Keratinocyte (primary cell): ENCODE measurements at regions not wholly inside any gene's neighbourhood (a gene's known extent, or its start where the extent isn't known, plus 50 kb on each side); places are given as distances from the start of the nearest gene placed in this dataset.

ENCODE experiments used
- DNase-seq: peaks from one replicate; pipeline ENCODE4 v3.0.0-alpha.2; 2011; ENCODE audit warnings: low read depth, missing footprints, low spot score
- FAIRE-seq: peaks from 2 replicates; lab custom pipeline; 2011; peaks lifted over from hg19 to GRCh38; lab: Jason Lieb, UNC
- H2AFZ ChIP-seq: 2 replicates; pipeline ENCODE4 v1.6.0; 2012; ENCODE audit warnings: low read length, control low read depth, inconsistent platforms; ENCODE audit not compliant: control insufficient read depth
- H3K27ac ChIP-seq: 2 replicates; pipeline ENCODE4 v1.5.1; 2011; ENCODE audit warnings: low read length; ENCODE audit not compliant: control insufficient read depth, insufficient read depth
- H3K27me3 ChIP-seq: 3 replicates; pipeline ENCODE4 v1.6.0; 2011; ENCODE audit warnings: low read length; ENCODE audit not compliant: control insufficient read depth, insufficient read depth; ENCODE audit errors: extremely low read depth
- H3K36me3 ChIP-seq, 2 experiments: 2 replicates in 1 of 2; 3 replicates in 1 of 2; pipeline ENCODE4 v1.5.1; 2011; ENCODE audit warnings: low read length in 2 of 2, mild to moderate bottlenecking in 1 of 2; ENCODE audit not compliant: control insufficient read depth in 2 of 2, insufficient read depth in 2 of 2; ENCODE audit errors: extremely low read depth in 1 of 2
- H3K4me1 ChIP-seq: 3 replicates; pipeline ENCODE4 v1.5.1; 2011; ENCODE audit warnings: low read length; ENCODE audit not compliant: control insufficient read depth, insufficient read depth; ENCODE audit errors: extremely low read depth
- H3K4me2 ChIP-seq: 3 replicates; pipeline ENCODE4 v1.6.0; 2011; ENCODE audit warnings: low read depth, low read length; ENCODE audit not compliant: control insufficient read depth, insufficient read depth; ENCODE audit errors: extremely low read depth
- H3K4me3 ChIP-seq, 3 experiments: fragments of 200-600 bp in 1 of 3; sonication (generic) in 1 of 3; 2 replicates in 2 of 3; 3 replicates in 1 of 3; pipeline ENCODE4 v1.5.1; 2011 to 2016; ENCODE audit warnings: low read length in 3 of 3, mild to moderate bottlenecking in 3 of 3, control low read depth in 2 of 3, inconsistent platforms in 1 of 3, low read depth in 1 of 3, mixed read lengths in 1 of 3, mixed run types in 1 of 3, moderate library complexity in 1 of 3; ENCODE audit not compliant: control insufficient read depth in 2 of 3, insufficient read depth in 2 of 3; ENCODE audit errors: extremely low read depth in 1 of 3
- H3K79me2 ChIP-seq: 2 replicates; pipeline ENCODE4 v1.6.0; 2012; ENCODE audit warnings: low read length; ENCODE audit not compliant: control insufficient read depth, insufficient read depth
- H3K9ac ChIP-seq: 3 replicates; pipeline ENCODE4 v1.6.0; 2011; ENCODE audit warnings: low read length; ENCODE audit not compliant: control insufficient read depth, insufficient read depth; ENCODE audit errors: extremely low read depth
- H3K9me1 ChIP-seq: 3 replicates; pipeline ENCODE4 v1.6.0; 2011; ENCODE audit warnings: low read length; ENCODE audit not compliant: control insufficient read depth, insufficient read depth; ENCODE audit errors: extremely low read depth
- H3K9me3 ChIP-seq: 2 replicates; pipeline ENCODE4 v1.5.1; 2012; ENCODE audit warnings: low read depth, low read length; ENCODE audit not compliant: control insufficient read depth
- H4K20me1 ChIP-seq: 3 replicates; pipeline ENCODE4 v1.6.0; 2011; ENCODE audit warnings: low read length; ENCODE audit not compliant: control insufficient read depth, insufficient read depth; ENCODE audit errors: extremely low read depth
- EZH2 ChIP-seq: IDR thresholded peaks from one replicate; pipeline ENCODE4 v1.6.1; 2012; ENCODE audit warnings: inconsistent platforms, mild to moderate bottlenecking, low read length, moderate library complexity
- dilution Hi-C: fragments of 300-500 bp; cut with MboI; formaldehyde crosslinking; loops from one replicate; pipeline ENCODE4 v1.7.0; 2020; ENCODE audit warnings: low sequenced_read_pairs; ENCODE audit not compliant: extremely low pct_ligation_motif_present
- TF ChIP-seq, protein P1 (sequence below), 3 experiments: IDR thresholded peaks in 1 of 3; conservative IDR thresholded peaks in 1 of 3; optimal IDR thresholded peaks in 1 of 3; 2 replicates in 2 of 3; 3 replicates in 1 of 3; pipeline versions ENCODE3 to v1.5.1; 2011; ENCODE audit warnings: low read length in 3 of 3, mild to moderate bottlenecking in 3 of 3, moderate library complexity in 2 of 3, control low read depth in 1 of 3, inconsistent platforms in 1 of 3; ENCODE audit not compliant: insufficient read depth in 2 of 3; ENCODE audit errors: extremely low read depth in 1 of 3

DNA sequence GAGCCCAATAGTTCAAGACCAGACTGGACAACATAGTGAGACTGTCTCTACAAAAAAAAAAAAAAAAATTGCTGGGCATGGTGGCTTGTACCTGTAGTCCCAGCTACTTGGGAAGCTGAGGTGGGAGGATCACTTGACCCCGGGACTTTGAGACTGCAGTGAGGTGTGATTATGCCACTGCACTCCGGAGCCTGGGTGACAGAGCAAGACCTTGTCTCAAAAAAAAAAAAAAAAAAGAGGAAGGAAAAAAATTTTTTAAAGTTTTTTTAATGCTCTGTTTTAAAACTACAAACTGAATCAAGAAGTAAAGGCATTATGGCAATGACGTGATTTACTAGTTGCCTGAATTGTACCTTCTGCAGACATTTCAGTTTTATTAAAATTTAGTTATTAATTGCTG lies 54.5 kb upstream of the ZDBF2 start:
- no peaks in the 10 kb centered on the region for H3K9me3 ChIP-seq
- no peaks in the 10 kb centered on the region for H3K4me1 ChIP-seq
- H3K9me1 ChIP-seq, result no peaks in the 10 kb centered on the region
- dilution Hi-C loops, result no loop called here
- TF ChIP-seq EZH2, result no peak
- TF ChIP-seq, protein P1, sequence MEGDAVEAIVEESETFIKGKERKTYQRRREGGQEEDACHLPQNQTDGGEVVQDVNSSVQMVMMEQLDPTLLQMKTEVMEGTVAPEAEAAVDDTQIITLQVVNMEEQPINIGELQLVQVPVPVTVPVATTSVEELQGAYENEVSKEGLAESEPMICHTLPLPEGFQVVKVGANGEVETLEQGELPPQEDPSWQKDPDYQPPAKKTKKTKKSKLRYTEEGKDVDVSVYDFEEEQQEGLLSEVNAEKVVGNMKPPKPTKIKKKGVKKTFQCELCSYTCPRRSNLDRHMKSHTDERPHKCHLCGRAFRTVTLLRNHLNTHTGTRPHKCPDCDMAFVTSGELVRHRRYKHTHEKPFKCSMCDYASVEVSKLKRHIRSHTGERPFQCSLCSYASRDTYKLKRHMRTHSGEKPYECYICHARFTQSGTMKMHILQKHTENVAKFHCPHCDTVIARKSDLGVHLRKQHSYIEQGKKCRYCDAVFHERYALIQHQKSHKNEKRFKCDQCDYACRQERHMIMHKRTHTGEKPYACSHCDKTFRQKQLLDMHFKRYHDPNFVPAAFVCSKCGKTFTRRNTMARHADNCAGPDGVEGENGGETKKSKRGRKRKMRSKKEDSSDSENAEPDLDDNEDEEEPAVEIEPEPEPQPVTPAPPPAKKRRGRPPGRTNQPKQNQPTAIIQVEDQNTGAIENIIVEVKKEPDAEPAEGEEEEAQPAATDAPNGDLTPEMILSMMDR (optimal IDR thresholded peaks at IDR 0.05 in 1 of 3, IDR thresholded peaks at IDR 0.05 in 1 of 3, conservative IDR thresholded peaks at IDR 0.05 in 1 of 3; ENCODE audit: extremely low read depth in 1 of 3, insufficient read depth in 2 of 3, low read length in 3 of 3), result no peak
- H3K4me3 ChIP-seq, result no peak overlapping the region
- H3K27me3 ChIP-seq, result no peaks in the 10 kb centered on the region
- no peak overlapping the region for H3K27ac ChIP-seq
- H3K4me2 ChIP-seq, result no peak overlapping the region
- no peaks in the 10 kb centered on the region for H3K79me2 ChIP-seq
- no peak overlapping the region for H3K9ac ChIP-seq
- no peak for FAIRE-seq
- no peaks in the 10 kb centered on the region for H4K20me1 ChIP-seq
- no peak for DNase-seq
- H2AFZ ChIP-seq, result no peak overlapping the region
- no peaks in the 10 kb centered on the region for H3K36me3 ChIP-seq

DNA sequence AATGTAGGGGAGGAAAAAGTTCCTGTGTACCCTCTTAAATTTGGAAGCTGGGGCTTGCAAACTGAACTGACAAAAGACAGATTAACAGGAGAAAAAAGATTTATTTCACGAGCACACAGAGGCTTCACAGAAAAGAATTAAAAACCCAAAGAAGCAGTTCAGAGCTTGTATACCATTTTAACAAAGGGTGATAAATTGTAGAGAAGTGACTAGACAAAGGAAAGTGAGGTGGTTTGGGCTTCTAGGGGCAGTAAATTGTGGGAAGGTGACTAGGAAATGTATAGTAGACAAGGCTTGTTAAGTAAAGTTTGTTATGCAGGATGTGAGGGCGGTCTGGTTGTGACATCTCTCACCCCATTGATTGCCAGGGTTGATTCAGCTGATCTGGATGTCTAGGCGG lies 53.5 kb upstream of the ZDBF2 start:
- no peaks in the 10 kb centered on the region for H3K4me1 ChIP-seq
- no peaks in the 10 kb centered on the region for H4K20me1 ChIP-seq
- H3K9me3 ChIP-seq, result no peaks in the 10 kb centered on the region
- H3K27ac ChIP-seq, result no peak overlapping the region
- H3K4me2 ChIP-seq, result no peak overlapping the region
- H3K79me2 ChIP-seq, result no peaks in the 10 kb centered on the region
- dilution Hi-C loops, result no loop called here
- no peak overlapping the region for H3K4me3 ChIP-seq
- no peak overlapping the region for H3K9ac ChIP-seq
- no peak for DNase-seq
- no peaks in the 10 kb centered on the region for H3K27me3 ChIP-seq
- no peak for FAIRE-seq
- TF ChIP-seq, protein P1 (optimal IDR thresholded peaks at IDR 0.05 in 1 of 3, IDR thresholded peaks at IDR 0.05 in 1 of 3, conservative IDR thresholded peaks at IDR 0.05 in 1 of 3; ENCODE audit: extremely low read depth in 1 of 3, insufficient read depth in 2 of 3, low read length in 3 of 3), result no peak
- no peak for TF ChIP-seq EZH2
- no peaks in the 10 kb centered on the region for H3K9me1 ChIP-seq
- H2AFZ ChIP-seq, result no peak overlapping the region
- no peaks in the 10 kb centered on the region for H3K36me3 ChIP-seq
